ENCODE measurements at regions not wholly inside any gene's neighbourhood (a gene's known extent, or its start where the extent isn't known, plus 50 kb on each side); places are given as distances from the start of the nearest gene placed in this dataset.

- TF ChIP-seq, protein P1, sequence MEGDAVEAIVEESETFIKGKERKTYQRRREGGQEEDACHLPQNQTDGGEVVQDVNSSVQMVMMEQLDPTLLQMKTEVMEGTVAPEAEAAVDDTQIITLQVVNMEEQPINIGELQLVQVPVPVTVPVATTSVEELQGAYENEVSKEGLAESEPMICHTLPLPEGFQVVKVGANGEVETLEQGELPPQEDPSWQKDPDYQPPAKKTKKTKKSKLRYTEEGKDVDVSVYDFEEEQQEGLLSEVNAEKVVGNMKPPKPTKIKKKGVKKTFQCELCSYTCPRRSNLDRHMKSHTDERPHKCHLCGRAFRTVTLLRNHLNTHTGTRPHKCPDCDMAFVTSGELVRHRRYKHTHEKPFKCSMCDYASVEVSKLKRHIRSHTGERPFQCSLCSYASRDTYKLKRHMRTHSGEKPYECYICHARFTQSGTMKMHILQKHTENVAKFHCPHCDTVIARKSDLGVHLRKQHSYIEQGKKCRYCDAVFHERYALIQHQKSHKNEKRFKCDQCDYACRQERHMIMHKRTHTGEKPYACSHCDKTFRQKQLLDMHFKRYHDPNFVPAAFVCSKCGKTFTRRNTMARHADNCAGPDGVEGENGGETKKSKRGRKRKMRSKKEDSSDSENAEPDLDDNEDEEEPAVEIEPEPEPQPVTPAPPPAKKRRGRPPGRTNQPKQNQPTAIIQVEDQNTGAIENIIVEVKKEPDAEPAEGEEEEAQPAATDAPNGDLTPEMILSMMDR (IDR thresholded peaks at IDR 0.05): no peak
- no peak for TF ChIP-seq POLR2A (IDR thresholded peaks at IDR 0.05)
Measured at GRCh38 chr2:120441351-120441700, 95.4 kb downstream of the INHBB start.
